Activated CD8-positive, alpha-beta T cell treated with anti-CD3 and anti-CD28 coated beads for 36 hours (primary cell): ENCODE measurements at regions not wholly inside any gene's neighbourhood (a gene's known extent, or its start where the extent isn't known, plus 50 kb on each side); places are given as distances from the start of the nearest gene placed in this dataset.

Experiments
- ATAC-seq: fragments of 200-7000 bp; cut with Tn5 transposase; one replicate; pipeline ENCODE4 v1.10.0; 2021; ENCODE audit warnings: mild to moderate bottlenecking, moderate library complexity
- CTCF ChIA-PET: fragments of 350-600 bp; sonication (Branson Sonifier 250); formaldehyde crosslinking; loops from one replicate; lab custom pipeline; 2021; ENCODE audit warnings: antibody characterized with exemption; lab: Charles Lee
- POLR2A ChIA-PET: fragments of 350-600 bp; sonication (Branson Sonifier 250); formaldehyde crosslinking; loops from one replicate; lab custom pipeline; 2021; ENCODE audit warnings: antibody characterized with exemption; lab: Charles Lee
- DNase-seq: peaks from one replicate; pipeline ENCODE4 v3.0.0-alpha.2; 2020
- H3K27ac Mint-ChIP-seq: one replicate; pipeline ENCODE4 v1.8.0; 2021; ENCODE audit warnings: mild to moderate bottlenecking, mixed read lengths
- H3K27me3 Mint-ChIP-seq: one replicate; pipeline ENCODE4 v1.8.0; 2021; ENCODE audit warnings: mixed read lengths
- H3K36me3 Mint-ChIP-seq: one replicate; pipeline ENCODE4 v1.8.0; 2021; ENCODE audit warnings: low read depth, mixed read lengths
- H3K4me1 Mint-ChIP-seq: one replicate; pipeline ENCODE4 v1.8.0; 2021; ENCODE audit warnings: low read depth, mixed read lengths
- H3K4me3 Mint-ChIP-seq: one replicate; pipeline ENCODE4 v1.8.0; 2021; ENCODE audit warnings: mild to moderate bottlenecking, moderate library complexity, mixed read lengths
- H3K9me3 Mint-ChIP-seq: one replicate; pipeline ENCODE4 v1.8.0; 2021; ENCODE audit warnings: mixed read lengths
- intact Hi-C: fragments of 100-400 bp; cut with micrococcal nuclease; formaldehyde crosslinking; loops from one replicate; pipeline ENCODE4 v1.10.0; 2022
- TF ChIP-seq, protein P1 (sequence below): fragments of 200-600 bp; IDR thresholded peaks from one replicate; pipeline ENCODE4 v1.8.0; 2022; ENCODE audit warnings: antibody characterized with exemption, mild to moderate bottlenecking

DNA sequence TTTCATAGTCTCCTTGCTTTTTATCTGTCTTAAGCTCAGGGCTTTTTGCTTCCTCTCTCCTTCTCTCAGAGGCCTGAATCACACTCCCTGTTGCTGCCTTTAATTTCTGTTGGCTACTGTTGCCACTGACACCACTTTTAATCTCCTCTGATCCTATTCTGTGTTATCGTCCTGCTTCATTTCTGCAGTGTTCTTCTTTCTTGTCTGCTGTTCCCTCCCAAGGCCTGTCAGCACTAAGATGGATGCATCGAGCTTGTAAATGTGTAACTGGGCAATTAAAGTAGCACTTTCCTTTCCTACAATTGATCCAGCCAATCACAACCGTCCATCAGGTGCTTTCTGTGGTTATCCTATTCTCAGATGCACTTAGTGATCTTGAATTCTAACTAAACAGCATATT, 71.3 kb upstream of the VEPH1 start:
- POLR2A ChIA-PET, result no interaction called here
- no peak for ATAC-seq
- intact Hi-C loops, result no loop called here
- Mint-ChIP-seq H3K36me3 (no peaks in the 10 kb centered on the region), H3K4me3 (no peak overlapping the region), H3K27ac (no peak overlapping the region), H3K27me3 (peaks cover 10% of the 10 kb centered on the region), H3K9me3 (no peaks in the 10 kb centered on the region), H3K4me1 (no peaks in the 10 kb centered on the region)
- no peak for DNase-seq
- TF ChIP-seq, protein P1, sequence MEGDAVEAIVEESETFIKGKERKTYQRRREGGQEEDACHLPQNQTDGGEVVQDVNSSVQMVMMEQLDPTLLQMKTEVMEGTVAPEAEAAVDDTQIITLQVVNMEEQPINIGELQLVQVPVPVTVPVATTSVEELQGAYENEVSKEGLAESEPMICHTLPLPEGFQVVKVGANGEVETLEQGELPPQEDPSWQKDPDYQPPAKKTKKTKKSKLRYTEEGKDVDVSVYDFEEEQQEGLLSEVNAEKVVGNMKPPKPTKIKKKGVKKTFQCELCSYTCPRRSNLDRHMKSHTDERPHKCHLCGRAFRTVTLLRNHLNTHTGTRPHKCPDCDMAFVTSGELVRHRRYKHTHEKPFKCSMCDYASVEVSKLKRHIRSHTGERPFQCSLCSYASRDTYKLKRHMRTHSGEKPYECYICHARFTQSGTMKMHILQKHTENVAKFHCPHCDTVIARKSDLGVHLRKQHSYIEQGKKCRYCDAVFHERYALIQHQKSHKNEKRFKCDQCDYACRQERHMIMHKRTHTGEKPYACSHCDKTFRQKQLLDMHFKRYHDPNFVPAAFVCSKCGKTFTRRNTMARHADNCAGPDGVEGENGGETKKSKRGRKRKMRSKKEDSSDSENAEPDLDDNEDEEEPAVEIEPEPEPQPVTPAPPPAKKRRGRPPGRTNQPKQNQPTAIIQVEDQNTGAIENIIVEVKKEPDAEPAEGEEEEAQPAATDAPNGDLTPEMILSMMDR, result no peak
- CTCF ChIA-PET, result interaction anchor here (1.0 to 3.8 kb wide), 5 partner anchors 9 to 48 kb away, joined by 3 to 105 read pairs (median 6); no protein-coding TSS in a partner anchor

DNA sequence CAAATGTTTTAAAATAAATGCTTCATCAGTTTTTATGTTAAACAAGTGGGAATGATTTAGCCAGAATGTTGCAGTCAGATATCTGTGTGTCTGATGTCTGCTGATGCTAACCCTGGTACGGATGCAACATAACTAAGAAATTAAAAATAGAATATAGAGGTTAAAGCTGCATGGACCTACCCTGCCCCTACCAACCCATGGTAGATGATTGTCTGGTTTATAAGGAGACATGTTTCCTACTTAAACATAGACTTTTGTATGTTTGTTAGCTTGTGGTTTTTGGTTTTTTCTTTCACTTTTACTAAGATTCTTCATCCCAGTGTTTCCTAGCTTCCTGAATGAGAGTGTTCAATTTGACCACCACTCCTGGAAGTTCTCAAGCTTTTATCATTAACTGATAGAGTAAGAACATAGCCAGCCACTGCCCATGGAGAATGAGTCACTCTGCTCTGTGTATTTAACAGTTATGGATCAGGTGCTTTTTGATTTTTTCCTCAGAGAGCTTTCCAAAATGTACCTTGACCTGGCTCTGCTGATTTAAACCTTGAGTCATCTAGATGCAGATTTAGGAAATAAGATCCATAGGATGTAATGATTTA, 70.7 kb upstream of the VEPH1 start:
- ChIA-PET CTCF (interaction anchor here (1.0 to 3.8 kb wide), 7 partner anchors 8 to 62 kb away, joined by 3 to 105 read pairs (median 6); no protein-coding TSS in a partner anchor), POLR2A (no interaction called here)
- Mint-ChIP-seq H3K4me1 (no peaks in the 10 kb centered on the region), H3K4me3 (no peak overlapping the region), H3K27me3 (peaks cover 10% of the 10 kb centered on the region), H3K27ac (no peak overlapping the region), H3K36me3 (no peaks in the 10 kb centered on the region), H3K9me3 (no peaks in the 10 kb centered on the region)
- intact Hi-C loops, result no loop called here
- no peak for DNase-seq
- TF ChIP-seq, protein P1, result no peak
- ATAC-seq, result no peak

DNA sequence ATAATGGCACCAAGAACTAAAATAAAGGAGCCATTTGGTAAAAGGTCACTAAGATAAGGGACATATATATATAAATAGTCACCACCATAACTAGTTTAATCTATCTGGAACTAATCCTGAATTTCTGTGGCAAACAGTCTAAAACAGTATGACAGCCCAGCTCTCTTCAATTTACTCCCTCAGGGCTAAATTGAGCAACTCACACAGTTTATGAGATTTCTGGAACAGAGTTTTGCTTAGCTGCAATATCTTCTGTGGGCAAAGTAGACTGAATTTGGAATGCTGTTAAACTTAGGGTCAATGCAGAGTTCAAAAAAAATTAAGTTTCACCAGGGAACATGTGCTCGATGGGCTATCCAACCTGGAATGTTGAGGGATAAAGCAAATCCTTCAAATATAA, 70.1 kb upstream of the VEPH1 start:
- Mint-ChIP-seq H3K27me3 (peaks cover 10% of the 10 kb centered on the region), H3K4me3 (no peak overlapping the region), H3K27ac (no peak overlapping the region), H3K9me3 (no peaks in the 10 kb centered on the region), H3K4me1 (no peaks in the 10 kb centered on the region), H3K36me3 (no peaks in the 10 kb centered on the region)
- POLR2A ChIA-PET, result no interaction called here
- ATAC-seq (no peak), DNase-seq (no peak)
- intact Hi-C loops, result no loop called here
- TF ChIP-seq, protein P1, result no peak
- CTCF ChIA-PET, result interaction anchor here (0.9 to 3.8 kb wide), 16 partner anchors 7 to 392 kb away, joined by 3 to 105 read pairs (median 3); no protein-coding TSS in a partner anchor

DNA sequence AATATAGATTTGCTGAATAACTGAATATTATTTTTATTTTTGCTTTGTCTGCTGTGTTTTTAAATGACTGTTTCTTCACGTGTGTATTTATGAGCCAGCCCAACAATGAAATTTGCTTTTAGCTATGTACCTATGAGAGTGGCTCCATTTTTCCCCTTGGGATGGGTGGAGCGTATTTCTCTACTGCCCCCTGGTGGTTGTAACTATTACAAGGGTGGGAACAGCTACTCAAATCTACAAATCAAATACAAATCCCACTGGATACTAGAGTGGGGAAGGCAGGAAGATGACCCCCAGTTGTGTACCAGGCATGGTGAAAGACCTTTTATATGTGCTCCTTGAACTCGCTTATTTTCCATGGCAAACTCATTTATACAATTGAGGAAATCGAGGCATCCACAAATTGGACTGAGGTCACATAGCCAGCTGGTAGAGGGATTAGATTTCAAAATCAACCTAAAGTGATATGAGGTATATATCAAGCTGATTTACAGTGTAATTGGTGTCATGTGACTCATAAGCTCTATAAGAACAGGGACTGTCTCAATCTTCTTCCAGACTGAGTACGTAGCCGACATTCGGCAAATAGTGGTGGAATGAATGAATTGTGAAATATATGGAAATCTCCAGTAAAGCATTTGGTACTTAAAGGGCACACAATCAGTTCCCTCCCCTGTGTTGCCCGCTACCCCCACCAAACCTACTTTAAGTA, 69.5 kb upstream of the VEPH1 start:
- POLR2A ChIA-PET, result no interaction called here
- no peak overlapping the region for H3K4me3 Mint-ChIP-seq
- intact Hi-C loops, result loop anchor here (1.0 kb wide), 1 partner anchor 40 kb away; no protein-coding TSS in a partner anchor
- no peaks in the 10 kb centered on the region for H3K9me3 Mint-ChIP-seq
- no peaks in the 10 kb centered on the region for H3K4me1 Mint-ChIP-seq
- H3K27me3 Mint-ChIP-seq, result peaks cover 7% of the 10 kb centered on the region
- no peaks in the 10 kb centered on the region for H3K36me3 Mint-ChIP-seq
- peak; percentile 30 for ATAC-seq
- CTCF ChIA-PET, result interaction anchor here (0.6 to 3.8 kb wide), 19 partner anchors 9 to 393 kb away, joined by 3 to 105 read pairs (median 3); no protein-coding TSS in a partner anchor
- no peak overlapping the region for H3K27ac Mint-ChIP-seq
- TF ChIP-seq, protein P1, result peak; percentile 89
- peak; percentile 25 for DNase-seq

DNA sequence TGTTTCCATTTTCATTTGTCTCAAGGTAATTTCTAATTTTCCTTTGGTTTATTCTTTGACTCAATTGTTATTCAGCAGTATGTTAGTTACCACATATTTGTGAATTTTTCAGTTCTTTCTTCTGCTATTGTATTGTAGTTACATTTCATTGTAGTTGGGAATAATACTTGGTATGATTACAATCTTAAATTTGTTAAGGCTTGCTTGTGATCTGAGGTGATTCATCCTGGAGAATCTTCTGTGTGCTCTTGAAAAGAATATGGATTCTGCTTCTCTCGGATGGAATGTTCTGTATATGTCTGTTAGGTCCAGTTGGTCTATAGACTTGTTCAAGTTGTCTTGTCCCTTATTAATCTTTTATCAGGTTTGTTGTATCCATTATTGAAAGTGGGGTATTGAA, 63.4 kb upstream of the VEPH1 start:
- Mint-ChIP-seq H3K27me3 (peaks cover 5% of the 10 kb centered on the region), H3K36me3 (no peaks in the 10 kb centered on the region), H3K4me3 (no peak overlapping the region), H3K27ac (no peak overlapping the region), H3K4me1 (no peaks in the 10 kb centered on the region), H3K9me3 (no peaks in the 10 kb centered on the region)
- ChIA-PET CTCF (no interaction called here), POLR2A (no interaction called here)
- intact Hi-C loops, result no loop called here
- ATAC-seq, result no peak
- DNase-seq, result no peak
- TF ChIP-seq, protein P1, result no peak
